ENCODE measurements at regions not wholly inside any gene's neighbourhood (a gene's known extent, or its start where the extent isn't known, plus 50 kb on each side); places are given as distances from the start of the nearest gene placed in this dataset.

- TF ChIP-seq CTCF (IDR thresholded peaks at IDR 0.05), result no peak
- DNase-seq (ENCODE audit: low spot score) (no peak), ATAC-seq (ENCODE audit: low FRiP score) (no peak)
These were observed 51.4 kb upstream of the AOAH start for GRCh38 chr7:36775676-36776075.

GRCh38 chr7:36775061-36775620 is 50.8 kb upstream of the AOAH start:
- DNase-seq (ENCODE audit: low spot score) (no peak), ATAC-seq (ENCODE audit: low FRiP score) (no peak)
- no peak for TF ChIP-seq CTCF (IDR thresholded peaks at IDR 0.05)

Measured in omental fat pad (tissue), 3 donors.